NCI-H1417 treated with DMSO at 0.1 percent for 48 hours (cell line): ENCODE measurements at regions not wholly inside any gene's neighbourhood (a gene's known extent, or its start where the extent isn't known, plus 50 kb on each side); places are given as distances from the start of the nearest gene placed in this dataset.

Source experiments
- DNase-seq: peaks from one replicate; lab custom pipeline; 2025; lab: John Stamatoyannopoulos, UW

- no peak for DNase-seq
These were observed 232.3 kb upstream of the PMFBP1 start for GRCh38 chr16:72404299-72404698.

GRCh38 chr16:72401084-72401361, 229.1 kb upstream of the PMFBP1 start:
- DNase-seq = no peak

DNA sequence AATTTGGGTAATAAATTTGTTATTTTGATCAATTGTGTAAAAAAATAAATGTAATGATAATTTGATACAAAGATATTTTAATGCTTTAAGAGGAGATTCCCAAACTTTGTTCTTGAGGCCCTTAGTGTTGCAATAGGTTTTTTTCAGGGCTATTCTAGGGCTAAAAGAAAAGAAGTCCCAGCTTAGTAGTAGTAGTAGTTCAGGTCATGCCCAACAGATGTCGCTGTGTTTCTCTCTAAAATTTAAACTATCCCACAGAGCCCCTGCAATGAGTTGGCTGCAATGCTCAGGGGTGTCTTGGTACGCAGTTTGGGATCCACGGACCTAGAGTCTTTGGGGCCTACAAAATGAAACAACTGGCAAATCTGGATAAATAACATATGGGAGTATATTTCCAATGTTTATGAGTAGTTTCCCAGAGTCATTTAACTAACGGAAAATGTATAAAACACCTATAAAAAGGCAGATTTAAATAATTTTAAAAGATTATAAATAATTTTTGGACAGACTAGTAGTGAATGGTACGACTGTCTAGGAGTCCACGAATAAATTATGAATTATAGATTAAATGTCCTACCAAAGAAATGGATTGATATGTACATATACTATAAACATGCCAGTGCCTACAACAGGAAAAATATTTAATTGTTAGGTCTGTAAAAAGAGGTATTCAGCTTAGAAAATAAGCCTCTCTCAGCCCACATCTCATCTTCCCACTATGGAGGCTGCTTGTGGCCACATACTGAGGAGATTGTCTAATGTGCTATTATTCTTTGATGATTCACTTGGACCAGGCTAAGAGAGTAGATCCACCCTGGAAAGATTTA, 228.5 kb upstream of the PMFBP1 start:
- DNase-seq = no peak

DNA sequence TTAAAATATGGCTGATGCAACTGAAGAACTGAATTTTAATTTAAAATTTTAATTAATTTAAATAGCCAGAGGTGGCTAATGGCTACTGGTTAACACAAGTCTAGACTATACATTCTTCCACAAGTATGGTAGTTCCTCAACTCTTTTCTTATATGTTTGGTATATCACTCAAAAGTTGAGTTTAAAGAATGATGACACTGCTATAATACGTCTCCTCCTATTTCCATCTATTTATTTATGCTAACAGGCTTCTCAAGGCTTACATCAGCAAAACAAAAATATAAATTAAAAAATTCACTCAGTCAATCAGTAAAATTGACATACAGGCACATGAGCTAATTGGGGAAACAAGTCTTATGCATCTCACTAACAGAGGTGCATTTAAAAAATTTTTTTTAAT, 227.9 kb upstream of the PMFBP1 start:
- no peak for DNase-seq

DNA sequence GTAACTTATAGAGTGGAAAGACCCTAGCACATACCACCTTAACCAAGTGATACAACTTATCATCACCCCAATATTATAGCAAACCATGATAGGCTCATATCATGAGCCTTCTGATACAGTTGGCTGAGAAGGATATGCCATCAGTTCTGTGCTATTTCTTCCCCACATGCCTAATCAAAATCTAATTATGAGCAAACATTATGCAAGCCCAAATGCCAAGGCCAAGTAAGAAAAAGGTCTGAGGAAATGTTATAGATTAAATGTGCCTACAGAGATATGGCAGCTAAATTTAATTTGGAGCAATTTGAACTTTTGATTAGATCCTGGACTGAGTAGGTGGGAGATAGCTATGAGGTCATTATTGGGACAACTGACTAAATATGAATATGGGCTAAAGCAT, 225.9 kb upstream of the PMFBP1 start:
- DNase-seq = no peak

GRCh38 chr16:72394526-72394925, 222.6 kb upstream of the PMFBP1 start:
- no peak for DNase-seq

- DNase-seq = no peak
These were observed 217.8 kb upstream of the PMFBP1 start for GRCh38 chr16:72389791-72390190.

DNA sequence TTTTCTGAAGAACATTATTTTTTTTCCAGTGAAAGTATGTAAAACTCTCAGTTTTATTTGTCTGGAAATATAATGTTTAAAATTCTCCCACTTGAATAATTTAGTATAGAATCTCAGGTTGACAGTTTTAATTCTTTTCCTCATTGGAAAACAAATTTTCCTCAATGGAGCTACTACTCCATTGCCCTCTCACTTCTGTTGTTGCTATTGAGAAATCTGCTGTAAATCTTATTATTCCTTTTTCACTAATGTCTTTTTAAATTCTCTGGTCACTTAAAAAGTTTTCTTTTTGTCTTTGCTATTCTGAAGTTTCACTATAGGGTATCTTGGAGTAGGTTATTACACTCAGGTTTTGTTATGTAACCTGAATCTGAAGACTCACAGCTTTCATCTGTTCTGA, 216.1 kb upstream of the PMFBP1 start:
- DNase-seq = no peak

DNA sequence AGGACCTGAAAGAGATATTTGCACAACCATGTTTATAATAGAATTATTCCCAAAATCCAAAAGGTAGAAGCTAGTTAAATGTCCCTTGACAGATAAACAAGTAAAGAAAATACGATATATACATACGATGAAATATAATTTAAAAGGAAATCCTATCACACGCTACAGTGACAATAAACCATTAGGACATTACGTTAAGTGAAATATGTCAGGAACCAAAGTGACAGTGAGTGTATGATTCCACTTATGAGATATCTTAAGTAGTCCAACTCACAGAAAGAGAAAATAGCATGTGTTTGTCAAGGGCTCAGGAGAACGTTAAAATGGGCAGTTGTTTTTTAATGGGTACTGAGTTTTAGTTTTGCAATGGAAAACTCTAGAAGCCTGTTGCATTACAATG, 212.7 kb upstream of the PMFBP1 start:
- no peak for DNase-seq

DNA sequence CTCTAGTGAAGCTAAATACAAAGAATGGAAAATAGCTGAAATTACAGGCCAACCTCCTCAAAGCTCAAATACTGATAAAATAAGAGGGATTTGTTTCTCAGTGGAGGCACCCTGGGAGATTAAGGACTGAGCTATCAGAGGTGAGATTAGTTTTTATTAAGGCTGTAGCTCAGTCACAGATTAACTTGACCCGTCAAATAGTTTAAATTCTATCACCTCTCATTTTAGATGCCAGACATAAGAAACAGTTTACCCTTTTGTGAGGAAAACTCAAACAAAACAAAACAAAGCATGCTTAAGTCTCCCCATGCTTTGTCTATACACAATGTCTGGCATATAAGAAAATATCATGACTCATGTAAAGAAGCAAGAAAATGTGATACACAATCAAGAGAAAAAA, 208.3 kb upstream of the PMFBP1 start:
- DNase-seq = no peak

- no peak for DNase-seq
These were observed 201.2 kb upstream of the PMFBP1 start for GRCh38 chr16:72373201-72373600.

- no peak for DNase-seq
These were observed 200.4 kb upstream of the PMFBP1 start for GRCh38 chr16:72372087-72373045.

GRCh38 chr16:72371307-72372086, 199.5 kb upstream of the PMFBP1 start:
- no peak for DNase-seq

- DNase-seq = no peak
These were observed 197.3 kb upstream of the PMFBP1 start for GRCh38 chr16:72369274-72369673.

DNA sequence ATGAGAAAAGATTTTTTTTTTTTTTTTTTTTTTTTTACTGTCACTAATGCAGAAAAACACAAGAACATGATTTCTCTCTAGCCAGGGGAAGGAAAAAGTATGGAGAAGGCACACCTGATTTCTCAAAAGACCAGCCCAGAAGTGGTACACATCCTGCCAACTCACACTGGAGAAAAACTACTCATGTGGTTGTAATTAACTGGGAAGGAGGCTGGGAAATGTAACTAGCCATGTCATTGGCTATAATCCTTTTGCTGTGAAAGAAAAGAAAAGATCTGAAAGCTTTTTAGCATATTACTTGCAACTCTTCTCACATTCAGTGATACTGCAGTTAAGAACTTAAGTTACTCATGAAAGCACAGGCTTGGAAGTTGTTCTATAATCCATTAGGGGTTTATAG, 195.9 kb upstream of the PMFBP1 start:
- no peak for DNase-seq

DNA sequence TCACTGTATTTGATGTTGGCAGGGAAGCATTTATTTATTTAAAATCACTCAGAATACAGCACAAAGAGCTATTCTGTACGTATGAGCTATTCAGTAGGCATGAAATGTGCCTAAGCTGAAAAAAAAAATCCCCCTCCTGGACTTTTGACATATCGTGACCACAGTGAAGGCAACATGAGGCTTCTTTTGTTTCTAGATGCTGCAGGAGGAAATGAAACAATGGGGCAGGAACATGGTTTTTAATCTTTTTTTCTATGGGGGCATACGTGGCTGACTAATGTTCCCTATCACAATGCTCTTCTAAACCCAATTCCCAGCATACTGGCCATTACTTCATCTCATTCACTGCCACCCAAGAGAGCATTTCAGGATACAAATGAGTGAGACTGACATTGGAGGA, 191.0 kb upstream of the PMFBP1 start:
- no peak for DNase-seq

DNA sequence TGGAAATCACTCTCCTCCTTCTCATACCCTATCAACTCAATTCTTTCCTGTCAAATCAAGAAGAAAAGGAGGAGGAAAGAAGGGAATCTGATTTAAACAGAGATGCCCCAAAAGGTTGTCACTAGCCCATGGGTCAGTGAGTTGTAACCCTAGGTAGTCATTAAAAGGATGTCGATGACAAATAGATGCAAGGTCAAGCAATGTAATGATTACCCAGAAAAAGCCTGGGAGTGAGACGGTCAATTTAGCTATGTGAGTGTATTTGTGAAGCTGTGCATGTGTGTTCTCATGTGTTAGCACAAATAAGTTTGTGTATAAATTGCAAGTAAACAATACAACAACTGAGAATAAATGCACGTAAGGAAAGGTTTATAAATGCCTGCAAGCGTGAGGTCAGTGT, 190.5 kb upstream of the PMFBP1 start:
- DNase-seq = no peak

- no peak for DNase-seq
These were observed 186.0 kb upstream of the PMFBP1 start for GRCh38 chr16:72357910-72358309.

DNA sequence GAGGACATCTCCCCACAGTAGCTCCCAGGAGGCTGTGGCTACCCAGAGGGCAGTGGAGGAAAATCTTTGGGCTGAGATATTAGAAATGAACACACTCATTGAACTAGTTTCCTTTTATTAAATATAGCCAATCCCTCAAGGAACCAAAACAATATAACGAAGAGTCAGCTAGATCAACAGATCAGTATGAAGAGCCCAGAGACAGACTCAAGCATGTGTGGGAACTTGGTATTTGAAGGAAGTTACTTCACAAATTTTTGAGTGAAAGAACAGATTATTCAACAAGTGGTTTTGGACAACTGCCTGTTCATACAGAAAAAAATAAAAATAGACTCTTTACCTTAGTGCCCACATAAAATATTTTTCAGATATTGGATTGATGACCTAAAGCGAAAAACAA, 183.6 kb upstream of the PMFBP1 start:
- DNase-seq = no peak

DNA sequence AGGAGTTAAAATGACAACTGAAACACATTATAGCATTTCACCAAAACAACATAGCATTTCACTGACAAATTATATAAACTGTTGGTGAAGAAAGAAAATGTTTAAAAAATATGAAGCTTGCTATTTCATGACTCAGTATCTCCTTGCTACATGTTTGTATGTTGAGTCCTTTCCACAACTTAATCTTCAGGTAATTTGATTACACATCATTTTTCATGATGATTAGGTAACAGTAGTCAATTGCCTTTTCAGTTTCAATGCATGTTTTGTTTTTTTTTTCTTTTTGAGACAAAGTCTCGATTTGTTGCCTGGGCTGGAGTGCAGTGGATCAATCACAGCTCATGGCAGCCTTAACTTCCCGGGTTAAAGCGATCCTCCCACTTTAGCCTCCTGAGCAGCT, 177.8 kb upstream of the PMFBP1 start:
- no peak for DNase-seq

DNA sequence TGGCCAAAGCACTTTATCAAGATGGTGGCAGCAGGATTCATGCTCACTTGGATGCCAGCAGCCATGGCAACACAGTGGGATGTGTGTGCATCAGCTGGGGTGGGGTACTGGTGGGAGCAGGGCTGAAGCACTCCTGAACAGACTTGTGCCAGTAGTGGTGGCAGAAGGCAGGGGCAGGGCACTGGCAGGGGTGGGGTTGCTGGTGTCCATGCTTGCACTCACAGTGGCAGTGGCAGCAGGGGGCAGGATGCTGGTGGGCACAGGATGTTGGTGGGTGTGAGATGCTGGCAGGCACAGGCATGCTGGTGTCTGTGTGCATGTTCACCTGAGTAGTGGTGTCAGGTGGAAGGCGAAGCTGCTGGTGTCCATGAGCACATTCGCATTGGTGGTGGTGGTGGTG, 161.0 kb upstream of the PMFBP1 start:
- DNase-seq = no peak

DNA sequence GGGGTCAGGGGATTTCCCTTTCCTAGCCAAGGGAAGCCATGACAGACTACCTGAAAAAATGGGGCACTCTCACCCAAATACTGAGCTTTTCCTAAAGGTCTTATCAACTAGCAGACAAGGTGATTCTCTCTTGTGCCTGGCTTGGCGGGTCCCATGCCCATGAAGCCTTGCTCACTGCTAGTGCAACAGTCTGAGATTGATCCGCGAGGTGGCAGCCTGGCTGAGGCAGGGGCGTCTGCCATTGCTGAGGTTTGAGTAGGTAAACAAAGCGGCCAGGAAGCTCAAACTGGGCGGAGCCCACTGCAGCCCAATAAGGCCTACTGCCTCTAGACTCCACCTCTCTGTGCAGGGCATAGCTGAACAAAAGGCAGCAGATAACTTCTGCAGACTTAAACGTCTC, 152.6 kb upstream of the PMFBP1 start:
- no peak for DNase-seq

DNA sequence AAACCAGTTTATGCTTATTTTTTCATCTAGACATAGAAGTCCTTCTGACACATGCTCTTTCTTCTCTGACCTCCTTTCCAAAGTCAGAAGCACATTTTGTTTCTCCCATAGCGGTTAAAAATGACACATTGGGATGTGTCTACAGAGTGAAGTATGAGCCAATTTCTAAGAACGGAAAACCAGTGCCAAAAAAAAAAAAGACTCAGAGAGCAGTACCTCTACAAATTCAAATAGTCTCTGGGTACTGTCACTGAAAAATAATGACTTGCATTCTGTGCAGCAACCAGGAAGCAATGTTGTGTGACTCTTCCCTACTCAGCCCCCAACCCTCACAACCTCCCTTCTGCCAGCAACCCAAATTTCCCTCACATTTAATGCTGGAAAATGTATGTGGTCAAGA, 145.5 kb upstream of the PMFBP1 start:
- DNase-seq = no peak
